OCI-LY7 (cell line): ENCODE measurements at regions not wholly inside any gene's neighbourhood (a gene's known extent, or its start where the extent isn't known, plus 50 kb on each side); places are given as distances from the start of the nearest gene placed in this dataset.

Experiments used
- CTCF ChIP-seq: fragments of 200-600 bp; sonication (generic); conservative IDR thresholded peaks from 2 replicates; pipeline ENCODE4 v1.5.1; 2014; ENCODE audit warnings: mild to moderate bottlenecking, antibody characterized with exemption, low read length, moderate library complexity, mixed read lengths
- EZH2phosphoT487 ChIP-seq: fragments of 200-600 bp; sonication (generic); IDR thresholded peaks from 2 replicates; pipeline ENCODE4 v1.6.1; 2018; ENCODE audit warnings: low read depth, borderline replicate concordance, mild to moderate bottlenecking, mixed run types, antibody characterized with exemption, low read length, moderate library complexity, mixed read lengths

- TF ChIP-seq CTCF (no peak), EZH2phosphoT487 (no peak)
Measured at GRCh38 chr5:96194593-96194992, 232.9 kb upstream of the ELL2 start.
